ENCODE measurements at regions not wholly inside any gene's neighbourhood (a gene's known extent, or its start where the extent isn't known, plus 50 kb on each side); places are given as distances from the start of the nearest gene placed in this dataset.

GRCh38 chr15:59945036-59945435, 59.1 kb upstream of the FOXB1 start:
- Mint-ChIP-seq H3K36me3 (ENCODE audit: low read depth) (no peaks in the 10 kb centered on the region), H3K4me3 (no peak overlapping the region), H3K4me1 (peaks cover 5% of the 10 kb centered on the region), H3K27ac (no peak overlapping the region), H3K27me3 (ENCODE audit: low read depth) (peaks cover 9% of the 10 kb centered on the region), H3K9me3 (no peaks in the 10 kb centered on the region)
- no peak for TF ChIP-seq CTCF (IDR thresholded peaks at IDR 0.05; ENCODE audit: unreplicated experiment in 3 of 3)

GRCh38 chr15:59941612-59942011, 62.5 kb upstream of the FOXB1 start:
- no peak for TF ChIP-seq CTCF (IDR thresholded peaks at IDR 0.05; ENCODE audit: unreplicated experiment in 3 of 3)
- Mint-ChIP-seq H3K9me3 (no peaks in the 10 kb centered on the region), H3K36me3 (ENCODE audit: low read depth) (no peaks in the 10 kb centered on the region), H3K4me3 (no peak overlapping the region), H3K4me1 (peaks cover 5% of the 10 kb centered on the region), H3K27me3 (ENCODE audit: low read depth) (peaks cover 9% of the 10 kb centered on the region), H3K27ac (no peak overlapping the region)

GRCh38 chr15:59940928-59941327, 63.2 kb upstream of the FOXB1 start:
- Mint-ChIP-seq H3K9me3 (no peaks in the 10 kb centered on the region), H3K4me1 (no peaks in the 10 kb centered on the region), H3K27me3 (ENCODE audit: low read depth) (peaks cover 3% of the 10 kb centered on the region), H3K27ac (no peak overlapping the region), H3K36me3 (ENCODE audit: low read depth) (no peaks in the 10 kb centered on the region), H3K4me3 (no peak overlapping the region)
- no peak for TF ChIP-seq CTCF (IDR thresholded peaks at IDR 0.05; ENCODE audit: unreplicated experiment in 3 of 3)

GRCh38 chr15:59940456-59940855, 63.7 kb upstream of the FOXB1 start:
- no peaks in the 10 kb centered on the region for H3K4me1 Mint-ChIP-seq
- peaks cover 3% of the 10 kb centered on the region for H3K27me3 Mint-ChIP-seq (ENCODE audit: low read depth)
- no peak overlapping the region for H3K4me3 Mint-ChIP-seq
- no peaks in the 10 kb centered on the region for H3K9me3 Mint-ChIP-seq
- no peaks in the 10 kb centered on the region for H3K36me3 Mint-ChIP-seq (ENCODE audit: low read depth)
- TF ChIP-seq CTCF (IDR thresholded peaks at IDR 0.05; ENCODE audit: unreplicated experiment in 3 of 3): no peak
- H3K27ac Mint-ChIP-seq: no peak overlapping the region

- TF ChIP-seq CTCF (IDR thresholded peaks at IDR 0.05; ENCODE audit: unreplicated experiment in 3 of 3): no peak
- Mint-ChIP-seq H3K4me3 (no peak overlapping the region), H3K36me3 (ENCODE audit: low read depth) (no peaks in the 10 kb centered on the region), H3K27me3 (ENCODE audit: low read depth) (peaks cover 5% of the 10 kb centered on the region), H3K27ac (no peak overlapping the region), H3K4me1 (no peaks in the 10 kb centered on the region), H3K9me3 (no peaks in the 10 kb centered on the region)
Observed at GRCh38 chr15:59936741-59937140, 67.4 kb upstream of the FOXB1 start.

GRCh38 chr15:59933607-59934006, 70.5 kb upstream of the FOXB1 start:
- Mint-ChIP-seq H3K27ac (no peak overlapping the region), H3K4me1 (no peaks in the 10 kb centered on the region), H3K9me3 (no peaks in the 10 kb centered on the region), H3K4me3 (no peak overlapping the region), H3K27me3 (ENCODE audit: low read depth) (peaks cover 9% of the 10 kb centered on the region), H3K36me3 (ENCODE audit: low read depth) (no peaks in the 10 kb centered on the region)
- no peak for TF ChIP-seq CTCF (IDR thresholded peaks at IDR 0.05; ENCODE audit: unreplicated experiment in 3 of 3)
